ENCODE measurements at regions not wholly inside any gene's neighbourhood (a gene's known extent, or its start where the extent isn't known, plus 50 kb on each side); places are given as distances from the start of the nearest gene placed in this dataset.
"Not testable (repeated sequence)": the region's sequence is repeated elsewhere in the genome, so short reads cannot be mapped to it uniquely, and the experiment has no call there.

GRCh38 chr5:154673506-154673905 lies 81.7 kb upstream of the LARP1 start:
- FAIRE-seq = no peak
- TF ChIP-seq POLR2A (IDR thresholded peaks at IDR 0.05; ENCODE audit: low read depth, low read length) = no peak
- no peak for DNase-seq (ENCODE audit: insufficient read length, low spot score)

GRCh38 chr5:154669913-154670312 lies 85.3 kb upstream of the LARP1 start:
- not testable (repeated sequence) for DNase-seq (ENCODE audit: insufficient read length, low spot score); FAIRE-seq

- FAIRE-seq (no peak), DNase-seq (ENCODE audit: insufficient read length, low spot score) (no peak)
- TF ChIP-seq POLR2A (IDR thresholded peaks at IDR 0.05; ENCODE audit: low read depth, low read length) = no peak
Measured at GRCh38 chr5:154669402-154669801, 85.8 kb upstream of the LARP1 start.

GRCh38 chr5:154664869-154665268 lies 90.3 kb upstream of the LARP1 start:
- TF ChIP-seq POLR2A (IDR thresholded peaks at IDR 0.05; ENCODE audit: low read depth, low read length) = no peak
- DNase-seq (ENCODE audit: insufficient read length, low spot score) = no peak
- FAIRE-seq = no peak

- FAIRE-seq = no peak
Measured at GRCh38 chr5:154663424-154663823, 91.8 kb upstream of the LARP1 start.

GRCh38 chr5:154654486-154655371 lies 100.4 kb upstream of the LARP1 start:
- DNase-seq (ENCODE audit: insufficient read length, low spot score) (no peak), FAIRE-seq (no peak)

More at GRCh38 chr5:154663424-154663823, 91.8 kb upstream of the LARP1 start:
- DNase-seq (ENCODE audit: insufficient read length, low spot score) = no peak
- no peak for TF ChIP-seq POLR2A (IDR thresholded peaks at IDR 0.05; ENCODE audit: low read depth, low read length)

GRCh38 chr5:154653764-154654485 lies 101.3 kb upstream of the LARP1 start:
- no peak for TF ChIP-seq POLR2A (IDR thresholded peaks at IDR 0.05; ENCODE audit: low read depth, low read length)
- FAIRE-seq = no peak
- no peak for DNase-seq (ENCODE audit: insufficient read length, low spot score)

More at GRCh38 chr5:154654486-154655371, 100.4 kb upstream of the LARP1 start:
- TF ChIP-seq POLR2A (IDR thresholded peaks at IDR 0.05; ENCODE audit: low read depth, low read length) = no peak

GRCh38 chr5:154653418-154653763 lies 101.8 kb upstream of the LARP1 start:
- FAIRE-seq (no peak), DNase-seq (ENCODE audit: insufficient read length, low spot score) (no peak)
- no peak for TF ChIP-seq POLR2A (IDR thresholded peaks at IDR 0.05; ENCODE audit: low read depth, low read length)

GRCh38 chr5:154652746-154653417 lies 102.3 kb upstream of the LARP1 start:
- DNase-seq (ENCODE audit: insufficient read length, low spot score) = no peak

GRCh38 chr5:154651795-154652194 lies 103.4 kb upstream of the LARP1 start:
- not testable (repeated sequence) for FAIRE-seq; DNase-seq (ENCODE audit: insufficient read length, low spot score)

More at GRCh38 chr5:154652746-154653417, 102.3 kb upstream of the LARP1 start:
- TF ChIP-seq POLR2A (IDR thresholded peaks at IDR 0.05; ENCODE audit: low read depth, low read length) = no peak
- FAIRE-seq = no peak

GRCh38 chr5:154648706-154649105 lies 106.5 kb upstream of the LARP1 start:
- DNase-seq (ENCODE audit: insufficient read length, low spot score) (no peak), FAIRE-seq (no peak)
- TF ChIP-seq POLR2A (IDR thresholded peaks at IDR 0.05; ENCODE audit: low read depth, low read length) = no peak

GRCh38 chr5:154648229-154648628 lies 106.9 kb upstream of the LARP1 start:
- no peak for TF ChIP-seq POLR2A (IDR thresholded peaks at IDR 0.05; ENCODE audit: low read depth, low read length)
- FAIRE-seq = no peak
- DNase-seq (ENCODE audit: insufficient read length, low spot score) = no peak

- FAIRE-seq = no peak
- TF ChIP-seq POLR2A (IDR thresholded peaks at IDR 0.05; ENCODE audit: low read depth, low read length) = no peak
- DNase-seq (ENCODE audit: insufficient read length, low spot score) = no peak
Measured at GRCh38 chr5:154647761-154648145, 107.4 kb upstream of the LARP1 start.

- no peak for TF ChIP-seq POLR2A (IDR thresholded peaks at IDR 0.05; ENCODE audit: low read depth, low read length)
- FAIRE-seq (no peak), DNase-seq (ENCODE audit: insufficient read length, low spot score) (no peak)
Measured at GRCh38 chr5:154647114-154647760, 107.9 kb upstream of the LARP1 start.

Data from H54 (cell line).